CD14-positive monocyte (primary cell): ENCODE measurements at regions not wholly inside any gene's neighbourhood (a gene's known extent, or its start where the extent isn't known, plus 50 kb on each side); places are given as distances from the start of the nearest gene placed in this dataset.

Experiments used
- DNase-seq, 3 donors: peaks; one replicate each; pipeline ENCODE4 v3.0.0-alpha.2; 2011 to 2022
- H2AFZ ChIP-seq: 2 replicates; pipeline ENCODE4 v1.6.0; 2012; ENCODE audit warnings: mild to moderate bottlenecking, low read depth, low read length, inconsistent platforms; ENCODE audit not compliant: insufficient read depth, poor library complexity, severe bottlenecking
- H3K27ac ChIP-seq, 2 donors: 1 replicate in 1 of 2; 2 replicates in 1 of 2; pipeline ENCODE4 v1.5.1; 2012 to 2013; ENCODE audit warnings: low read length in 2 of 2, control low read depth in 1 of 2, inconsistent platforms in 1 of 2, low read depth in 1 of 2, mild to moderate bottlenecking in 1 of 2
- H3K27me3 ChIP-seq, 2 donors: one replicate each; pipeline versions ENCODE4 v1.6.0 to v1.6.1; 2011 to 2013; ENCODE audit warnings: low read length in 2 of 2; ENCODE audit not compliant: control insufficient read depth in 2 of 2, insufficient read depth in 2 of 2
- H3K36me3 ChIP-seq, 2 donors: replicated peaks in 1 of 2; 1 replicate in 1 of 2; 2 replicates in 1 of 2; pipeline versions ENCODE4 v1.5.1 to v1.6.1; 2012 to 2013; ENCODE audit warnings: low read length in 2 of 2, control low read depth in 1 of 2, inconsistent platforms in 1 of 2, mild to moderate bottlenecking in 1 of 2; ENCODE audit not compliant: insufficient read depth in 2 of 2, control insufficient read depth in 1 of 2
- H3K4me1 ChIP-seq, 2 donors: 1 replicate in 1 of 2; 2 replicates in 1 of 2; pipeline versions ENCODE4 v1.5.1 to v1.6.1; 2012 to 2013; ENCODE audit warnings: low read length in 2 of 2, control low read depth in 1 of 2, inconsistent platforms in 1 of 2, mild to moderate bottlenecking in 1 of 2, moderate library complexity in 1 of 2; ENCODE audit not compliant: insufficient read depth in 2 of 2, control insufficient read depth in 1 of 2
- H3K4me2 ChIP-seq: replicated peaks from 2 replicates; pipeline ENCODE3; 2012; ENCODE audit warnings: low read length, moderate library complexity, mild to moderate bottlenecking; ENCODE audit not compliant: poor library complexity, severe bottlenecking; ENCODE audit errors: extremely low read depth
- H3K4me3 ChIP-seq, 3 experiments: fragments of 200-600 bp in 1 of 3; sonication (generic) in 1 of 3; replicated peaks in 1 of 3; 1 replicate in 2 of 3; 2 replicates in 1 of 3; pipeline ENCODE4 v1.5.1; 2011 to 2013; ENCODE audit warnings: low read length in 3 of 3, mild to moderate bottlenecking in 3 of 3, control low read depth in 2 of 3, low read depth in 2 of 3, inconsistent platforms in 1 of 3, moderate library complexity in 1 of 3
- H3K79me2 ChIP-seq: 2 replicates; pipeline ENCODE4 v1.6.0; 2012; ENCODE audit warnings: mild to moderate bottlenecking, control low read depth, inconsistent platforms, low read length, moderate library complexity; ENCODE audit not compliant: insufficient read depth
- H3K9ac ChIP-seq: 2 replicates; pipeline ENCODE4 v1.6.0; 2017; ENCODE audit warnings: low read length, mild to moderate bottlenecking; ENCODE audit not compliant: insufficient read depth, poor library complexity, severe bottlenecking
- H3K9me3 ChIP-seq, 2 donors: replicated peaks in 1 of 2; 1 replicate in 1 of 2; 2 replicates in 1 of 2; pipeline versions ENCODE4 v1.5.1 to v1.6.1; 2012 to 2013; ENCODE audit warnings: low read length in 2 of 2, control low read depth in 1 of 2; ENCODE audit not compliant: control insufficient read depth in 1 of 2, insufficient read depth in 1 of 2
- H4K20me1 ChIP-seq: 2 replicates; pipeline ENCODE4 v1.6.0; 2012; ENCODE audit warnings: mild to moderate bottlenecking, low read length, control low read depth, moderate library complexity; ENCODE audit not compliant: insufficient read depth
- H3K27ac Mint-ChIP-seq, 7 donors: one replicate each; pipeline ENCODE4 v1.8.0; 2020; ENCODE audit warnings: mild to moderate bottlenecking in 7 of 7, mixed read lengths in 7 of 7, moderate library complexity in 6 of 7, inconsistent platforms in 2 of 7
- H3K27me3 Mint-ChIP-seq, 3 donors: one replicate each; pipeline ENCODE4 v1.8.0; 2021 to 2022; ENCODE audit warnings: low read depth in 3 of 3, mild to moderate bottlenecking in 3 of 3, mixed read lengths in 3 of 3, moderate library complexity in 3 of 3, inconsistent platforms in 1 of 3
- H3K36me3 Mint-ChIP-seq, 2 donors: one replicate each; pipeline ENCODE4 v1.8.0; 2020; ENCODE audit warnings: mixed read lengths in 2 of 2, inconsistent platforms in 1 of 2, mild to moderate bottlenecking in 1 of 2
- H3K4me1 Mint-ChIP-seq: one replicate; pipeline ENCODE4 v1.8.0; 2020; ENCODE audit warnings: mild to moderate bottlenecking, mixed read lengths
- H3K4me3 Mint-ChIP-seq, 2 donors: one replicate each; pipeline ENCODE4 v1.8.0; 2020; ENCODE audit warnings: mild to moderate bottlenecking in 2 of 2, mixed read lengths in 2 of 2, moderate library complexity in 1 of 2
- H3K9me3 Mint-ChIP-seq, 7 donors: one replicate each; pipeline ENCODE4 v1.8.0; 2020 to 2022; ENCODE audit warnings: mixed read lengths in 7 of 7, mild to moderate bottlenecking in 6 of 7, moderate library complexity in 6 of 7, inconsistent platforms in 2 of 7
- CTCF ChIP-seq: fragments of 200-600 bp; IDR thresholded peaks from one replicate; pipeline ENCODE4 v1.8.0; 2022; ENCODE audit warnings: antibody characterized with exemption, mild to moderate bottlenecking
- WGBS: methylation state at CpG from one replicate; pipeline ENCODE4 v1.1.5; 2013; ENCODE audit warnings: missing lambda C conversion rate; ENCODE audit not compliant: insufficient coverage; 5-methylcytosine and 5-hydroxymethylcytosine counted together
- intact Hi-C, 2 donors: fragments of 100-400 bp; cut with micrococcal nuclease; formaldehyde crosslinking; loops; one replicate each; pipeline versions ENCODE4 v1.15.0 to v1.15.1; 2023

- 90% methylated on average over 2 of the region's 2 CpGs for WGBS
- H3K27ac Mint-ChIP-seq = no peak overlapping the region
Observed at GRCh38 chr16:49036126-49036525, 245.5 kb downstream of the CBLN1 start.

GRCh38 chr16:49027420-49027819 is 254.2 kb downstream of the CBLN1 start:
- H3K4me3 ChIP-seq = no peak overlapping the region
- no peak overlapping the region for H3K27ac ChIP-seq
- no peaks in the 10 kb centered on the region for H3K79me2 ChIP-seq
- no peak overlapping the region for H2AFZ ChIP-seq
- Mint-ChIP-seq H3K4me3 (no peak overlapping the region), H3K9me3 (peaks cover 0 to 6% (median 3%) of the 10 kb centered on the region in 7 donors), H3K4me1 (no peaks in the 10 kb centered on the region), H3K27me3 (peaks cover 0 to 3% (median 2%) of the 10 kb centered on the region in 3 donors), H3K27ac (no peak overlapping the region), H3K36me3 (no peaks in the 10 kb centered on the region)
- intact Hi-C loops = no loop called here
- no peak overlapping the region for H3K9ac ChIP-seq
- no peaks in the 10 kb centered on the region for H3K9me3 ChIP-seq
- no peak overlapping the region for H3K4me2 ChIP-seq
- 67% methylated on average over 3 of the region's 3 CpGs for WGBS
- H3K36me3 ChIP-seq = no peaks in the 10 kb centered on the region
- H3K27me3 ChIP-seq = no peaks in the 10 kb centered on the region
- H3K4me1 ChIP-seq = no peaks in the 10 kb centered on the region
- TF ChIP-seq CTCF = no peak
- no peak for DNase-seq
- H4K20me1 ChIP-seq = no peaks in the 10 kb centered on the region

More at GRCh38 chr16:49036126-49036525, 245.5 kb downstream of the CBLN1 start:
- H3K9me3 ChIP-seq = no peaks in the 10 kb centered on the region
- H3K36me3 ChIP-seq = no peaks in the 10 kb centered on the region
- H3K27ac ChIP-seq = no peak overlapping the region
- intact Hi-C loops = no loop called here
- H3K27me3 Mint-ChIP-seq = peaks cover 0 to 3% (median 0%) of the 10 kb centered on the region in 3 donors
- H3K4me3 Mint-ChIP-seq = no peak overlapping the region
- no peaks in the 10 kb centered on the region for H3K79me2 ChIP-seq
- no peak overlapping the region for H3K9ac ChIP-seq
- H3K4me3 ChIP-seq = no peak overlapping the region
- no peak for DNase-seq
- H3K36me3 Mint-ChIP-seq = no peaks in the 10 kb centered on the region
- H4K20me1 ChIP-seq = no peaks in the 10 kb centered on the region
- peaks cover 0 to 2% (median 0%) of the 10 kb centered on the region in 7 donors for H3K9me3 Mint-ChIP-seq
- no peak overlapping the region for H3K4me2 ChIP-seq
- no peaks in the 10 kb centered on the region for H3K4me1 ChIP-seq
- no peaks in the 10 kb centered on the region for H3K4me1 Mint-ChIP-seq
- TF ChIP-seq CTCF = no peak
- H2AFZ ChIP-seq = no peak overlapping the region
- no peaks in the 10 kb centered on the region for H3K27me3 ChIP-seq
